ENCODE measurements at regions not wholly inside any gene's neighbourhood (a gene's known extent, or its start where the extent isn't known, plus 50 kb on each side); places are given as distances from the start of the nearest gene placed in this dataset.

- Histone ChIP-seq H2AFZ (ENCODE audit: low read length) (no peak overlapping the region), H3K36me3 (ENCODE audit: insufficient read depth, low read length) (no peaks in the 10 kb centered on the region), H3K4me2 (ENCODE audit: insufficient read depth, low read length) (no peak overlapping the region), H3K4me3 (ENCODE audit: insufficient read depth, low read length) (no peak overlapping the region), H3K27ac (ENCODE audit: low read depth, low read length) (no peak overlapping the region), H3K4me1 (ENCODE audit: insufficient read depth, low read length) (peaks cover 19% of the 10 kb centered on the region), H3K27me3 (ENCODE audit: insufficient read depth, low read length) (no peaks in the 10 kb centered on the region), H4K20me1 (ENCODE audit: insufficient read depth, low read length) (no peaks in the 10 kb centered on the region), H3K9me3 (ENCODE audit: low read depth, low read length) (no peaks in the 10 kb centered on the region), H3K79me2 (ENCODE audit: insufficient read depth, low read length) (no peaks in the 10 kb centered on the region)
- TF ChIP-seq CTCF (IDR thresholded peaks at IDR 0.05; ENCODE audit: extremely low read depth, low read depth, low read length): no peak
- DNase-seq (ENCODE audit: insufficient read length, low spot score, missing footprints): no peak
Observed at GRCh38 chr4:15194520-15194919, 192.2 kb downstream of the CPEB2 start.

GRCh38 chr4:15197005-15197404 lies 194.7 kb downstream of the CPEB2 start:
- Histone ChIP-seq H3K27ac (ENCODE audit: low read depth, low read length) (no peak overlapping the region), H4K20me1 (ENCODE audit: insufficient read depth, low read length) (no peaks in the 10 kb centered on the region), H3K4me1 (ENCODE audit: insufficient read depth, low read length) (peaks cover 19% of the 10 kb centered on the region), H3K9me3 (ENCODE audit: low read depth, low read length) (no peaks in the 10 kb centered on the region), H3K27me3 (ENCODE audit: insufficient read depth, low read length) (no peaks in the 10 kb centered on the region), H3K36me3 (ENCODE audit: insufficient read depth, low read length) (no peaks in the 10 kb centered on the region), H2AFZ (ENCODE audit: low read length) (no peak overlapping the region), H3K4me2 (ENCODE audit: insufficient read depth, low read length) (no peak overlapping the region), H3K79me2 (ENCODE audit: insufficient read depth, low read length) (no peaks in the 10 kb centered on the region), H3K4me3 (ENCODE audit: insufficient read depth, low read length) (no peak overlapping the region)
- peak; percentile 43 for DNase-seq (ENCODE audit: insufficient read length, low spot score, missing footprints)
- TF ChIP-seq CTCF (IDR thresholded peaks at IDR 0.05; ENCODE audit: extremely low read depth, low read depth, low read length): peak; percentile 58

DNA sequence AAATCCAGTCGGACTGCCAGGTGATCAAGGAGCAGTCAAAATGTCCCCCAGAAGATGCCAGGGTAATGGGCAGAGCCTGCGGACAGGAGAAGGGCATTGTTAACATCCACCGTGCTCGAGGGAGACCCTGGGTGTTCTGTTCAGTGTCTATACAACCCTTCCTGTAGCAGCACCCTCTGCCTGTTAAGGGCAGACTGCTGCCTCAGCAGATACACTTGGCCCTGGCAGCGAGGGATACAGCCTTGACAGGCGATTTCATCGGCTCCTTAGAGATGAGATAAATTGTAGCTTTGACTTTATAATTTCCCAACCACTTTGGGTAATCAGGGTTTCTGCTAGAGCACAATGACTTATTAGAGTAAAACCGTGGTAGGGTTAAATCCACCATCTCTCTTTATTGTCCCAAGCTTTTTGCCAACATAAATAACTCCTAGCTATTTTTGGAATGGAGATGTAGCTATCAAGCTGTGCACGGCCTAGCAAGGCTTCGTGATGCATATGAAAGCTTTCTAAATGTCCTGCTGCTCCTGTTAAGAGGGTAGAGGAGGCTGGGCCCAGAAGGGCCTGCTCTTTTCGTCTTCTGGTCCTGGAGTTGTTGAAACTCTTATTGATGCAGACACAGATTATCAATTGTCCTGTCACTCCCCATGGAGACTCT lies 195.9 kb downstream of the CPEB2 start:
- H3K27ac ChIP-seq (ENCODE audit: low read depth, low read length): no peak overlapping the region
- H3K4me3 ChIP-seq (ENCODE audit: insufficient read depth, low read length): no peak overlapping the region
- peaks cover 19% of the 10 kb centered on the region for H3K4me1 ChIP-seq (ENCODE audit: insufficient read depth, low read length)
- peak overlapping the region; percentile 63 for H2AFZ ChIP-seq (ENCODE audit: low read length)
- no peak for TF ChIP-seq CTCF (IDR thresholded peaks at IDR 0.05; ENCODE audit: extremely low read depth, low read depth, low read length)
- peak overlapping the region; percentile 12 for H3K4me2 ChIP-seq (ENCODE audit: insufficient read depth, low read length)
- H3K27me3 ChIP-seq (ENCODE audit: insufficient read depth, low read length): no peaks in the 10 kb centered on the region
- no peak for DNase-seq (ENCODE audit: insufficient read length, low spot score, missing footprints)
- H4K20me1 ChIP-seq (ENCODE audit: insufficient read depth, low read length): no peaks in the 10 kb centered on the region
- H3K36me3 ChIP-seq (ENCODE audit: insufficient read depth, low read length): no peaks in the 10 kb centered on the region
- no peaks in the 10 kb centered on the region for H3K9me3 ChIP-seq (ENCODE audit: low read depth, low read length)
- H3K79me2 ChIP-seq (ENCODE audit: insufficient read depth, low read length): no peaks in the 10 kb centered on the region

GRCh38 chr4:15201782-15202181 lies 199.5 kb downstream of the CPEB2 start:
- no peak for TF ChIP-seq CTCF (IDR thresholded peaks at IDR 0.05; ENCODE audit: extremely low read depth, low read depth, low read length)
- H3K9me3 ChIP-seq (ENCODE audit: low read depth, low read length): peaks cover 1% of the 10 kb centered on the region

More at GRCh38 chr4:15201782-15202181, 199.5 kb downstream of the CPEB2 start:
- Histone ChIP-seq H3K4me2 (ENCODE audit: insufficient read depth, low read length) (no peak overlapping the region), H3K27ac (ENCODE audit: low read depth, low read length) (no peak overlapping the region), H2AFZ (ENCODE audit: low read length) (no peak overlapping the region), H3K36me3 (ENCODE audit: insufficient read depth, low read length) (no peaks in the 10 kb centered on the region), H3K4me3 (ENCODE audit: insufficient read depth, low read length) (no peak overlapping the region), H3K79me2 (ENCODE audit: insufficient read depth, low read length) (no peaks in the 10 kb centered on the region), H4K20me1 (ENCODE audit: insufficient read depth, low read length) (no peaks in the 10 kb centered on the region), H3K27me3 (ENCODE audit: insufficient read depth, low read length) (no peaks in the 10 kb centered on the region), H3K4me1 (ENCODE audit: insufficient read depth, low read length) (peaks cover 12% of the 10 kb centered on the region)
- DNase-seq (ENCODE audit: insufficient read length, low spot score, missing footprints): no peak
